H7 (cell line): ENCODE measurements at regions not wholly inside any gene's neighbourhood (a gene's known extent, or its start where the extent isn't known, plus 50 kb on each side); places are given as distances from the start of the nearest gene placed in this dataset.

ENCODE experiments used
- DNase-seq: peaks from one replicate; pipeline ENCODE4 v3.0.0; 2012
- H3K27me3 ChIP-seq: 2 replicates; pipeline ENCODE4 v1.6.0; 2011; ENCODE audit warnings: mild to moderate bottlenecking, low read length; ENCODE audit not compliant: control insufficient read depth, insufficient read depth
- H3K36me3 ChIP-seq: replicated peaks from 2 replicates; pipeline ENCODE4 v1.5.1; 2011; ENCODE audit warnings: low read length; ENCODE audit not compliant: control insufficient read depth, insufficient read depth
- H3K4me3 ChIP-seq: 2 replicates; pipeline ENCODE4 v1.5.1; 2011; ENCODE audit warnings: low read depth, mild to moderate bottlenecking, control low read depth, low read length, moderate library complexity; ENCODE audit not compliant: insufficient read depth

DNA sequence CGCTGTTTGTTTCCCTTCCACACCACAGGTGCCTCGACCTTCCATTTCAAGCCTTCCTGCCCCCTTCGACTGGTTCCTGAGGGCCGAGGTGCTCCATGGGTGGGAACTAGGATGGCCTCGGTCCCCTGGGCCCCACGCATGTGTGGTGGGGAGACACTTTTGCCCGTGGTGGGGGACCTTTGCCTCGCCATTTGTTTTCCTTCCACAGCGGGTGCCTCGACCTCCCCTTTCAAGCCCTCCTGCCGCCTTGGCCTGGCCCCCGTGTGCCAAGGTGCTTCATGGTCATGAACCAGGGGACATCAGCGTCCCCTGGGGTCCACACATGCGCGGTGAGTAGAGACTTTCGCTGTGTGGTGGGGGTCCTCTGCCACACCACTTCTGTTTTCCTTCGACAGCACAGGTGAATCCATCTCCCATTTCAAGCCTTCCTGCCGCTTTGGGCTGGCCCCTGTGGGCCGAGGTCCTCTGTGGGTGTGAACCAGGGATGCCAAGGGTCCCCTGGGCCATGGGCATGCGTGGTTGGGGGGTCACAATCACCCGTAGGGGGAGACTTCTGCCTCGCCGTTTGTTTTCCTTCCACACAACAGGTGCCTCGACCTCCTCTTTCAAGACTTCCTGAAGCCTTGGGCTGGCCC, 364.4 kb downstream of the ALG10 start:
- no peak for DNase-seq
- no peak overlapping the region for H3K4me3 ChIP-seq
- no peaks in the 10 kb centered on the region for H3K27me3 ChIP-seq
- no peaks in the 10 kb centered on the region for H3K36me3 ChIP-seq

DNA sequence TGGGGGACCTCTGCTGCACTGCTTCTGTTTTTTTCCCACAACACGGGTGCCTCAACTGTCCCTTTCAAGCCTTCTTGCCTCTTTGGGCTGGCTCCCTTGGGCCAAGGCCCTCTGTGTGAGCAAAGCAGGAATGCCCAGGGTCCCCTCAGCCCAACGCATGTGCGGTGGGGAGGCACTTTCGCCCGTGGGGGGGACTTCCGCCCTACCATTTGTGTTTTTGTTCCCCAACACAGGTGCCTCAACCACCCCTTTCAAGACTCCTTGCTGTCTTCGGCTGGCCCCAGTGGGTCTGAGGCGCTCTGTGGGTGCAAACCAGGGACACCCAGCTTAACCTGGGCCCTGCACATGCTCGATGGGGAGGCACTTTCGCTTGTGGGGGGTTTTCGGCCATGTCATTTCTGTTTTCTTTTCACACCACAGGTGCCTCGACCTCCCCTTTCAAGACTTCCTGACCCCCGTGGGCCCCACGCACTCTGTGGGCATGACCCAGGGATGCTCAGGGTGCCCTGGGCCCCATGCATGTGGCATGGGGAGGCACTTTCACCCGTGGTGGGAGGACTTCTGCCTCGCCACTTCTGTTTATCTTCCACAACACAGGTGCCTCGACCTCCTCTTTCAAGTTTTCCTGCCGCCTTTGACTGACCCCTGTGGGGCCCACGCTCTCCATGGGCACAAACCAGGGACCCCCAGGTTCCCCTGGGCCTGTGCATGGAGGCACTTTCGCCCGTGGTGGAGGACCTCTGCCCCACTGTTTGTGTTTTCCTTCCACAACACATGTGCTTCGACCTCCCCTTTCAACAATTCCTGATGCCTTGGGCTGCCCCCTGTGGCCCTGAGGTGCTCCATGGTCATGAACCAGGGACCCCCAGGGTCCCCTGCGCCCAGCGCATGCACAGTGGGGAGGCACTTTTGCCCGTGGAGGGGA, 365.7 kb downstream of the ALG10 start:
- no peaks in the 10 kb centered on the region for H3K27me3 ChIP-seq
- no peak overlapping the region for H3K4me3 ChIP-seq
- no peaks in the 10 kb centered on the region for H3K36me3 ChIP-seq
- DNase-seq = no peak

GRCh38 chr12:34388636-34389377, 366.5 kb downstream of the ALG10 start:
- Histone ChIP-seq H3K4me3 (no peak overlapping the region), H3K27me3 (no peaks in the 10 kb centered on the region), H3K36me3 (no peaks in the 10 kb centered on the region)
- DNase-seq = no peak

- Histone ChIP-seq H3K36me3 (no peaks in the 10 kb centered on the region), H3K27me3 (no peaks in the 10 kb centered on the region), H3K4me3 (no peak overlapping the region)
- no peak for DNase-seq
Measured at GRCh38 chr12:34389378-34390170, 367.3 kb downstream of the ALG10 start.

DNA sequence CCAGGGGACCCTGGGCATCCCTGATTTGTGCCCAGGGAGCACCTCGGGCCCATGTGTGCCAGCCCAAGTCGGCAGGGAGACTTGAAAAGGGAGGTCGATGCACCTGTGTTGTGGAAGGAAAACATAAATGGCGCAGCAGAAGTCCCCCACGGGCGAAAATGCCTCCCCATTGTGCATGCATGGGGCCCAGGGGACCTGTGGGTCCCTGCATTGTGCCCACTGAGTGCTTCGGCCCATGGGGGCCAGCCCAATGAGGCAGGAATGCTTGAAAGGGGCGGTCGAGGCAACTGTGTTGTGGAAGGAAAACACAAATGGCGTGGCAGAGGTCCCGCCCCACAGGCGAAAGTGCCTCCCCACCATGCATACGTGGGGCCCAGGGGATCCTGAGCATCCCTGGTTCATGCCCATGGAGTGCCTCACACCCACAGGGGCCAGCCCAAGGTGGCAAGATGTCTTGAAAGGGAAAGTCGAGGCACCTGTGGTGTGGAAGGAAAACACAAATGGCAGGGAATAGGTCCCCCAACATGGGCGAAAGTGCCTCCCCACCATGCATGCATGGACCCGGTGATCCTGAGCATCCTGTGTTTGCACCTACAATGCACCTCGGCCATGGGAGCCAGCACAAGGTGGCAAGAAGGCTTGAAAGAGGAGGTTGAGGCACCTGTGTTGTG, 368.0 kb downstream of the ALG10 start:
- no peaks in the 10 kb centered on the region for H3K36me3 ChIP-seq
- no peaks in the 10 kb centered on the region for H3K27me3 ChIP-seq

GRCh38 chr12:34390846-34391700, 368.8 kb downstream of the ALG10 start:
- peak; percentile 18 for DNase-seq
- Histone ChIP-seq H3K27me3 (no peaks in the 10 kb centered on the region), H3K4me3 (no peak overlapping the region), H3K36me3 (no peaks in the 10 kb centered on the region)

More for the DNA sequence above, 368.0 kb downstream of the ALG10 start:
- no peak overlapping the region for H3K4me3 ChIP-seq
- DNase-seq = peak; percentile 13

- no peak overlapping the region for H3K4me3 ChIP-seq
- H3K36me3 ChIP-seq = no peaks in the 10 kb centered on the region
- peak; percentile 31 for DNase-seq
- no peaks in the 10 kb centered on the region for H3K27me3 ChIP-seq
Measured at GRCh38 chr12:34391771-34392581, 369.7 kb downstream of the ALG10 start.

GRCh38 chr12:34392741-34393085, 370.4 kb downstream of the ALG10 start:
- peak; percentile 15 for DNase-seq
- no peaks in the 10 kb centered on the region for H3K36me3 ChIP-seq
- no peaks in the 10 kb centered on the region for H3K27me3 ChIP-seq
- H3K4me3 ChIP-seq = no peak overlapping the region

GRCh38 chr12:34393086-34393820, 371.0 kb downstream of the ALG10 start:
- Histone ChIP-seq H3K27me3 (no peaks in the 10 kb centered on the region), H3K4me3 (no peak overlapping the region), H3K36me3 (no peaks in the 10 kb centered on the region)
- peak; percentile 21 for DNase-seq

- Histone ChIP-seq H3K36me3 (no peaks in the 10 kb centered on the region), H3K4me3 (no peak overlapping the region), H3K27me3 (no peaks in the 10 kb centered on the region)
- DNase-seq = peak; percentile 21
Measured at GRCh38 chr12:34393821-34394150, 371.5 kb downstream of the ALG10 start.

GRCh38 chr12:34394211-34395055, 372.1 kb downstream of the ALG10 start:
- H3K36me3 ChIP-seq = no peaks in the 10 kb centered on the region
- H3K4me3 ChIP-seq = no peak overlapping the region
- no peaks in the 10 kb centered on the region for H3K27me3 ChIP-seq
- DNase-seq = peak; percentile 20
